ENCODE measurements at regions not wholly inside any gene's neighbourhood (a gene's known extent, or its start where the extent isn't known, plus 50 kb on each side); places are given as distances from the start of the nearest gene placed in this dataset.

DNA sequence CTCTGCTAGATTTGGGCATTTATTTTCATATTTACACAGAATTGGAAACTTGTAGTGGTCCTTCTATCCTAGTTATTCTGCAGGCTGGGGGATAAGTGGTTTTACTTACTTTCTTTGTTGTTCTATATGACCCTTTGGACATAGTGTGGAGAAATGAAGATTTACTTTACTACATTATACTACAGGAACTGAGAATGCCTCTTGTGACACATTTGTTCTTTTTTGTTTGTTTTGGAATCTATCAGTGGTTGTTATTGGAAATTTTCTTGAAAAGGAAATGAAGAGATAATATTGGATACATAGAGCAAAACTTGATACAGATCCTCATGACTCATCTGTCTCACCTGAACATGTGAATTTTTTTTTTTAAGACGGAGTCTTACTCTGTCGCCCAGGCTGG, 146.1 kb upstream of the DPYD start (continued):
- TF ChIP-seq ZNF16 (tag by site-specific recombination; IDR thresholded peaks at IDR 0.05; ENCODE audit: low read depth), result no peak
- TF ChIP-seq, protein P1, sequence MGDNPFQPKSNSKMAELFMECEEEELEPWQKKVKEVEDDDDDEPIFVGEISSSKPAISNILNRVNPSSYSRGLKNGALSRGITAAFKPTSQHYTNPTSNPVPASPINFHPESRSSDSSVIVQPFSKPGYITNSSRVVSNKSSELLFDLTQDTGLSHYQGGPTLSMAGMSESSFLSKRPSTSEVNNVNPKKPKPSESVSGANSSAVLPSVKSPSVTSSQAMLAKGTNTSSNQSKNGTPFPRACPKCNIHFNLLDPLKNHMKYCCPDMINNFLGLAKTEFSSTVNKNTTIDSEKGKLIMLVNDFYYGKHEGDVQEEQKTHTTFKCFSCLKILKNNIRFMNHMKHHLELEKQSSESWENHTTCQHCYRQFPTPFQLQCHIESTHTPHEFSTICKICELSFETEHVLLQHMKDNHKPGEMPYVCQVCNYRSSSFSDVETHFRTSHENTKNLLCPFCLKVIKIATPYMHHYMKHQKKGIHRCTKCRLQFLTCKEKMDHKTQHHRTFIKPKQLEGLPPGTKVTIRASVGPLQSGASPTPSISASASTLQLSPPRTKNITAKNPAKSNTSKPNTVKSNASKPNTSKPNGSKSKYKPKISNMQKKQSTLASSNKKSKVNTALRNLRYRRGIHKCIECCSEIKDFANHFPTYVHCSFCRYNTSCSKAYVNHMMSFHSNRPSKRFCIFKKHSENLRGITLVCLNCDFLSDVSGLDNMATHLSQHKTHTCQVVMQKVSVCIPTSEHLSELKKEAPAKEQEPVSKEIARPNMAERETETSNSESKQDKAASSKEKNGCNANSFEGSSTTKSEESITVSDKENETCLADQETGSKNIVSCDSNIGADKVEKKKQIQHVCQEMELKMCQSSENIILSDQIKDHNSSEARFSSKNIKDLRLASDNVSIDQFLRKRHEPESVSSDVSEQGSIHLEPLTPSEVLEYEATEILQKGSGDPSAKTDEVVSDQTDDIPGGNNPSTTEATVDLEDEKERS (tag by site-specific recombination; IDR thresholded peaks at IDR 0.05), result no peak
- TF ChIP-seq PBX3 (CRISPR knock-in tag; IDR thresholded peaks at IDR 0.05), result no peak

- Histone ChIP-seq H3K27ac (ENCODE audit: extremely low read depth, low read depth, low read length) (no peak overlapping the region), H3K9me3 (ENCODE audit: control insufficient read depth, insufficient read depth, low read depth, low read length) (no peaks in the 10 kb centered on the region), H3K4me3 (ENCODE audit: low read depth, low read length) (no peak overlapping the region), H3K36me3 (ENCODE audit: control insufficient read depth in 2 of 2, insufficient read depth in 1 of 2, low read length in 2 of 2) (no peaks in the 10 kb centered on the region), H3K4me1 (ENCODE audit: control insufficient read depth, insufficient read depth, low read length) (no peaks in the 10 kb centered on the region)
- TF ChIP-seq MYNN (tag by site-specific recombination; IDR thresholded peaks at IDR 0.05; ENCODE audit: borderline replicate concordance), result no peak
- TF ChIP-seq ZBTB20 (tag by site-specific recombination; IDR thresholded peaks at IDR 0.05), result no peak
- TF ChIP-seq, protein P2, sequence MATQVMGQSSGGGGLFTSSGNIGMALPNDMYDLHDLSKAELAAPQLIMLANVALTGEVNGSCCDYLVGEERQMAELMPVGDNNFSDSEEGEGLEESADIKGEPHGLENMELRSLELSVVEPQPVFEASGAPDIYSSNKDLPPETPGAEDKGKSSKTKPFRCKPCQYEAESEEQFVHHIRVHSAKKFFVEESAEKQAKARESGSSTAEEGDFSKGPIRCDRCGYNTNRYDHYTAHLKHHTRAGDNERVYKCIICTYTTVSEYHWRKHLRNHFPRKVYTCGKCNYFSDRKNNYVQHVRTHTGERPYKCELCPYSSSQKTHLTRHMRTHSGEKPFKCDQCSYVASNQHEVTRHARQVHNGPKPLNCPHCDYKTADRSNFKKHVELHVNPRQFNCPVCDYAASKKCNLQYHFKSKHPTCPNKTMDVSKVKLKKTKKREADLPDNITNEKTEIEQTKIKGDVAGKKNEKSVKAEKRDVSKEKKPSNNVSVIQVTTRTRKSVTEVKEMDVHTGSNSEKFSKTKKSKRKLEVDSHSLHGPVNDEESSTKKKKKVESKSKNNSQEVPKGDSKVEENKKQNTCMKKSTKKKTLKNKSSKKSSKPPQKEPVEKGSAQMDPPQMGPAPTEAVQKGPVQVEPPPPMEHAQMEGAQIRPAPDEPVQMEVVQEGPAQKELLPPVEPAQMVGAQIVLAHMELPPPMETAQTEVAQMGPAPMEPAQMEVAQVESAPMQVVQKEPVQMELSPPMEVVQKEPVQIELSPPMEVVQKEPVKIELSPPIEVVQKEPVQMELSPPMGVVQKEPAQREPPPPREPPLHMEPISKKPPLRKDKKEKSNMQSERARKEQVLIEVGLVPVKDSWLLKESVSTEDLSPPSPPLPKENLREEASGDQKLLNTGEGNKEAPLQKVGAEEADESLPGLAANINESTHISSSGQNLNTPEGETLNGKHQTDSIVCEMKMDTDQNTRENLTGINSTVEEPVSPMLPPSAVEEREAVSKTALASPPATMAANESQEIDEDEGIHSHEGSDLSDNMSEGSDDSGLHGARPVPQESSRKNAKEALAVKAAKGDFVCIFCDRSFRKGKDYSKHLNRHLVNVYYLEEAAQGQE (tag by site-specific recombination; IDR thresholded peaks at IDR 0.05), result no peak
- no peak for TF ChIP-seq ZNF133 (tag by site-specific recombination; IDR thresholded peaks at IDR 0.05)
- TF ChIP-seq ZNF560 (tag by site-specific recombination; IDR thresholded peaks at IDR 0.05; ENCODE audit: borderline replicate concordance), result no peak
- TF ChIP-seq ZNF610 (tag by site-specific recombination; IDR thresholded peaks at IDR 0.05; ENCODE audit: borderline replicate concordance), result no peak
- TF ChIP-seq ZNF501 (tag by site-specific recombination; IDR thresholded peaks at IDR 0.05), result no peak
- no peak for TF ChIP-seq TCF7L2 (IDR thresholded peaks at IDR 0.05; ENCODE audit: borderline replicate concordance, low read depth, low read length)
- TF ChIP-seq ZNF530 (tag by site-specific recombination; IDR thresholded peaks at IDR 0.05; ENCODE audit: low read depth), result no peak
- no peak for TF ChIP-seq PBX3 (CRISPR knock-in tag; IDR thresholded peaks at IDR 0.05)
- TF ChIP-seq ZNF768 (tag by site-specific recombination; IDR thresholded peaks at IDR 0.05), result no peak
- no peak for TF ChIP-seq ZNF558 (tag by site-specific recombination; IDR thresholded peaks at IDR 0.05)
- no peak for TF ChIP-seq EGR2 (tag by site-specific recombination; IDR thresholded peaks at IDR 0.05; ENCODE audit: low read depth)
- TF ChIP-seq ZFP3 (tag by site-specific recombination; IDR thresholded peaks at IDR 0.05; ENCODE audit: low read depth), result no peak
- ChIA-PET POLR2A (no interaction called here), CTCF (interaction anchor here (0.6 to 1.5 kb wide), 3 partner anchors 11 to 1095 kb away, joined by 3 to 5 read pairs (median 3); no protein-coding TSS in a partner anchor)
These were observed 138.8 kb upstream of the DPYD start for GRCh38 chr1:98059620-98060019.
